GM19023 (cell line): ENCODE measurements at regions not wholly inside any gene's neighbourhood (a gene's known extent, or its start where the extent isn't known, plus 50 kb on each side); places are given as distances from the start of the nearest gene placed in this dataset.

Experiments
- ATAC-seq: cut with Tn5 transposase; IDR thresholded peaks from one replicate; pipeline ENCODE4 v1.9.1; 2021; ENCODE audit warnings: mild to moderate bottlenecking, moderate library complexity; ENCODE audit not compliant: unreplicated experiment

GRCh38 chr13:111039735-111040134 lies 75.4 kb upstream of the ARHGEF7 start:
- no peak for ATAC-seq

- ATAC-seq = no peak
These were observed 76.2 kb upstream of the ARHGEF7 start for GRCh38 chr13:111038887-111039286.

- no peak for ATAC-seq
These were observed 77.2 kb upstream of the ARHGEF7 start for GRCh38 chr13:111037927-111038326.

GRCh38 chr13:111036665-111037064 lies 78.4 kb upstream of the ARHGEF7 start:
- ATAC-seq = no peak

GRCh38 chr13:111035861-111036260 lies 79.2 kb upstream of the ARHGEF7 start:
- no peak for ATAC-seq

GRCh38 chr13:111034811-111035210 lies 80.3 kb upstream of the ARHGEF7 start:
- no peak for ATAC-seq

- no peak for ATAC-seq
These were observed 81.7 kb upstream of the ARHGEF7 start for GRCh38 chr13:111033172-111034130.

- no peak for ATAC-seq
These were observed 83.6 kb upstream of the ARHGEF7 start for GRCh38 chr13:111031531-111031961.

GRCh38 chr13:111029957-111030609 lies 85.0 kb upstream of the ARHGEF7 start:
- no peak for ATAC-seq

- no peak for ATAC-seq
These were observed 87.4 kb upstream of the ARHGEF7 start for GRCh38 chr13:111027458-111028439.

- no peak for ATAC-seq
These were observed 89.8 kb upstream of the ARHGEF7 start for GRCh38 chr13:111025310-111025709.

- no peak for ATAC-seq
These were observed 92.2 kb upstream of the ARHGEF7 start for GRCh38 chr13:111022886-111023285.

GRCh38 chr13:111022241-111022640 lies 92.9 kb upstream of the ARHGEF7 start:
- ATAC-seq = no peak

- no peak for ATAC-seq
These were observed 93.8 kb upstream of the ARHGEF7 start for GRCh38 chr13:111021270-111021669.

GRCh38 chr13:111020546-111020945 lies 94.6 kb upstream of the ARHGEF7 start:
- ATAC-seq = no peak

GRCh38 chr13:111020021-111020420 lies 95.1 kb upstream of the ARHGEF7 start:
- ATAC-seq = no peak

GRCh38 chr13:111017755-111018459 lies 97.2 kb upstream of the ARHGEF7 start:
- ATAC-seq = no peak

GRCh38 chr13:111013196-111013595 lies 98.3 kb upstream of the ANKRD10 start:
- ATAC-seq = no peak

GRCh38 chr13:111011899-111012298 lies 97.0 kb upstream of the ANKRD10 start:
- ATAC-seq = no peak

- no peak for ATAC-seq
These were observed 93.5 kb upstream of the ANKRD10 start for GRCh38 chr13:111008351-111008750.
